ENCODE measurements at regions not wholly inside any gene's neighbourhood (a gene's known extent, or its start where the extent isn't known, plus 50 kb on each side); places are given as distances from the start of the nearest gene placed in this dataset.

DNA sequence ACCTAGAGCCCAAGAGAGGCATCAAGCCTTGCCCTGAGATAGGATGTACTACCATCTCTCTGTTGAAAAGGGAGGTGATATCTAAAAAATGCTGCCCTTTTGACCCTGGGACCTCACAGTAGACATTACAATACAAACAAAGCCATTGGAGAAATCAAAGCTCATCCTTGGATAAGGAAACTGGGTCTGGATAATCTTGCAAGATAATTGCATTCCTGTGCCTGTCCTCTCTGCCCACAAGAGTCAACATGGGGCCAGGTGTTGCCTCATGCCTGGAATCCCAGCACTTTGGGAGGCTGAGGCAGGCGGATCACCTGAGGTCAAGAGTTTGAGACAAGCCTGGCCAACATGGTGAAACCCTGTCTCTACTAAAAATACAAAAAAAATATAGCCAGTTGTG, 57.3 kb upstream of the DLG1 start:
- peaks cover 0 to 4% (median 3%) of the 10 kb centered on the region in 4 donors for H3K9me3 ChIP-seq (ENCODE audit: control insufficient read depth in 4 of 4, low read length in 3 of 4)
- no peak overlapping the region for H3K9ac ChIP-seq (ENCODE audit: low read depth in 1 of 2, low read length in 2 of 2)
- no peaks in the 10 kb centered on the region for H3K36me3 ChIP-seq (ENCODE audit: control insufficient read depth in 4 of 4, insufficient read depth in 3 of 4, low read depth in 1 of 4, low read length in 3 of 4)
- no peaks in the 10 kb centered on the region for H3K27me3 ChIP-seq (ENCODE audit: control insufficient read depth in 4 of 4, insufficient read depth in 4 of 4, low read length in 3 of 4)
- no peak for TF ChIP-seq JUND (IDR thresholded peaks at IDR 0.05)
- TF ChIP-seq, protein P1, sequence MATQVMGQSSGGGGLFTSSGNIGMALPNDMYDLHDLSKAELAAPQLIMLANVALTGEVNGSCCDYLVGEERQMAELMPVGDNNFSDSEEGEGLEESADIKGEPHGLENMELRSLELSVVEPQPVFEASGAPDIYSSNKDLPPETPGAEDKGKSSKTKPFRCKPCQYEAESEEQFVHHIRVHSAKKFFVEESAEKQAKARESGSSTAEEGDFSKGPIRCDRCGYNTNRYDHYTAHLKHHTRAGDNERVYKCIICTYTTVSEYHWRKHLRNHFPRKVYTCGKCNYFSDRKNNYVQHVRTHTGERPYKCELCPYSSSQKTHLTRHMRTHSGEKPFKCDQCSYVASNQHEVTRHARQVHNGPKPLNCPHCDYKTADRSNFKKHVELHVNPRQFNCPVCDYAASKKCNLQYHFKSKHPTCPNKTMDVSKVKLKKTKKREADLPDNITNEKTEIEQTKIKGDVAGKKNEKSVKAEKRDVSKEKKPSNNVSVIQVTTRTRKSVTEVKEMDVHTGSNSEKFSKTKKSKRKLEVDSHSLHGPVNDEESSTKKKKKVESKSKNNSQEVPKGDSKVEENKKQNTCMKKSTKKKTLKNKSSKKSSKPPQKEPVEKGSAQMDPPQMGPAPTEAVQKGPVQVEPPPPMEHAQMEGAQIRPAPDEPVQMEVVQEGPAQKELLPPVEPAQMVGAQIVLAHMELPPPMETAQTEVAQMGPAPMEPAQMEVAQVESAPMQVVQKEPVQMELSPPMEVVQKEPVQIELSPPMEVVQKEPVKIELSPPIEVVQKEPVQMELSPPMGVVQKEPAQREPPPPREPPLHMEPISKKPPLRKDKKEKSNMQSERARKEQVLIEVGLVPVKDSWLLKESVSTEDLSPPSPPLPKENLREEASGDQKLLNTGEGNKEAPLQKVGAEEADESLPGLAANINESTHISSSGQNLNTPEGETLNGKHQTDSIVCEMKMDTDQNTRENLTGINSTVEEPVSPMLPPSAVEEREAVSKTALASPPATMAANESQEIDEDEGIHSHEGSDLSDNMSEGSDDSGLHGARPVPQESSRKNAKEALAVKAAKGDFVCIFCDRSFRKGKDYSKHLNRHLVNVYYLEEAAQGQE (IDR thresholded peaks at IDR 0.05): no peak
- TF ChIP-seq, protein P2, sequence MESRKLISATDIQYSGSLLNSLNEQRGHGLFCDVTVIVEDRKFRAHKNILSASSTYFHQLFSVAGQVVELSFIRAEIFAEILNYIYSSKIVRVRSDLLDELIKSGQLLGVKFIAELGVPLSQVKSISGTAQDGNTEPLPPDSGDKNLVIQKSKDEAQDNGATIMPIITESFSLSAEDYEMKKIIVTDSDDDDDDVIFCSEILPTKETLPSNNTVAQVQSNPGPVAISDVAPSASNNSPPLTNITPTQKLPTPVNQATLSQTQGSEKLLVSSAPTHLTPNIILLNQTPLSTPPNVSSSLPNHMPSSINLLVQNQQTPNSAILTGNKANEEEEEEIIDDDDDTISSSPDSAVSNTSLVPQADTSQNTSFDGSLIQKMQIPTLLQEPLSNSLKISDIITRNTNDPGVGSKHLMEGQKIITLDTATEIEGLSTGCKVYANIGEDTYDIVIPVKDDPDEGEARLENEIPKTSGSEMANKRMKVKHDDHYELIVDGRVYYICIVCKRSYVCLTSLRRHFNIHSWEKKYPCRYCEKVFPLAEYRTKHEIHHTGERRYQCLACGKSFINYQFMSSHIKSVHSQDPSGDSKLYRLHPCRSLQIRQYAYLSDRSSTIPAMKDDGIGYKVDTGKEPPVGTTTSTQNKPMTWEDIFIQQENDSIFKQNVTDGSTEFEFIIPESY (IDR thresholded peaks at IDR 0.05): no peak
- TF ChIP-seq RXRA (IDR thresholded peaks at IDR 0.05): no peak
- no peak for TF ChIP-seq SP1 (IDR thresholded peaks at IDR 0.05)
- no peak for TF ChIP-seq HNF4G (IDR thresholded peaks at IDR 0.05)
- no peak for TF ChIP-seq TAF1 (conservative IDR thresholded peaks at IDR 0.05)
- no peak for TF ChIP-seq FOXA2 (IDR thresholded peaks at IDR 0.05)
- TF ChIP-seq EGR1 (IDR thresholded peaks at IDR 0.05; ENCODE audit: low read depth in 2 of 2): no peak
- WGBS: 87% methylated on average over 1 of the region's 1 CpG
- no peak overlapping the region for H3K4me3 ChIP-seq (ENCODE audit: low read depth in 1 of 3, low read length in 3 of 3)
- H3K27ac ChIP-seq (ENCODE audit: low read depth in 1 of 2, low read length in 2 of 2): no peak overlapping the region
- H3K4me1 ChIP-seq (ENCODE audit: control insufficient read depth in 4 of 4, insufficient read depth in 4 of 4, low read length in 3 of 4): no peaks in the 10 kb centered on the region
- no peak for DNase-seq (ENCODE audit: low spot score)

DNA sequence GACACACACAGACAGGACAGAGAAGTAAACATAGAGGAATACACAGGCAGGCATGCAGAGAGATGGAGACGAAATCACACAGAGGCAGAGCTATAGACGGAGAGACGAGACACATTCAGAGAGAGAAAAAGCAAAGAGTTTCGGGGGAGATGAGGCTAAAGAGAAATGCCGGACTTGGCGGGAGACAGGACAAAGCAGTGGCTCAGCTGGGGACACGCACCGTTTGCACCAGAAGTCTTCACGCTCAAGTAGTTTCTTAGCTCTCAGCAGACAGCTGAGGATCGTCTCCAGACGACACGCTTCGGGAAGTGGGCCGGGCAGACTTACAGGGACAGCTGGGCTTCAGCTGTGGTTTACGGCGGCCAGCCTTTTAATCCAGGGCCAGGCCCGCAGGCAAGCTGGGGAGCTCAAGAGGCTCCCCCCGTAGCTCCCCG, 56.2 kb upstream of the DLG1 start:
- no peak overlapping the region for H3K27ac ChIP-seq (ENCODE audit: low read depth in 1 of 2, low read length in 2 of 2)
- WGBS: 83% methylated on average over 19 of the region's 19 CpGs
- no peaks in the 10 kb centered on the region for H3K36me3 ChIP-seq (ENCODE audit: control insufficient read depth in 4 of 4, insufficient read depth in 3 of 4, low read depth in 1 of 4, low read length in 3 of 4)
- H3K9me3 ChIP-seq (ENCODE audit: control insufficient read depth in 4 of 4, low read length in 3 of 4): peaks cover 0 to 3% (median 0%) of the 10 kb centered on the region in 4 donors
- no peaks in the 10 kb centered on the region for H3K4me1 ChIP-seq (ENCODE audit: control insufficient read depth in 4 of 4, insufficient read depth in 4 of 4, low read length in 3 of 4)
- no peak overlapping the region for H3K4me3 ChIP-seq (ENCODE audit: low read depth in 1 of 3, low read length in 3 of 3)
- no peak overlapping the region for H3K9ac ChIP-seq (ENCODE audit: low read depth in 1 of 2, low read length in 2 of 2)
- H3K27me3 ChIP-seq (ENCODE audit: control insufficient read depth in 4 of 4, insufficient read depth in 4 of 4, low read length in 3 of 4): no peaks in the 10 kb centered on the region
- no peak for DNase-seq (ENCODE audit: low spot score)
- no peak for TF ChIP-seq RAD21 (IDR thresholded peaks at IDR 0.05)

DNA sequence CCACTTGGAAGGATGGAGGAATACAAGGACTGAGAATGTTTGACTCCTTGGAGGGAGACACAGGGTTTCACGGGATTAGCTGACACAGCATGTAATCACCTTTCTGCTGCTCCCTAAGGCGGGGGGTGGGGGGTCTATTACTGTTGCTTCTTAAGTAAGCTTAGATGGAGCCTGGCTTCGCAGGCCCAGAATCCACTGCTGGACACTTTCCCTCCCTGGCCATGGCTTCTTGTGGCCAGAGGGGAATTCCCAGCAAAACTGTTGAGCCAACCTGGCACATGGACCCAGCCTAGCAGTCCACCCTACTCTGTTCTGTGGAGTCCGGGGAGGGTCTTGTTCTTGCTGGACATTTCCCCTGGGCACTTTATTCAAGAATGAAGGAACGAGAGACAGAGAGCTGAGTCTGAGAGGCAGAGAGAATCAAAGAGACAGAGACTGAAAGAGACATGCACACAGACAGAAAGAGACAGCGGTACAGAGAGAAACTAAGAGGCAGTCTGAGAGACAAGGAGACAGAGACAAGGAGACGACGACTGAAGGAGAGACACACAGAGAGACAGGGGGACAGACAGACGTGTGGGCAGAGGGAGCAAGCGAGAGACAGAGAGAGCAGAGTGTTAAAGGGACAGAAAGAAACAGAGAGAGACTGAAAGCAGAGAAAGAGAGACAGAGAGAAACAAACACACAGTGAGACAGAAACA, 55.6 kb upstream of the DLG1 start:
- H3K36me3 ChIP-seq (ENCODE audit: control insufficient read depth in 4 of 4, insufficient read depth in 3 of 4, low read depth in 1 of 4, low read length in 3 of 4): no peaks in the 10 kb centered on the region
- H3K27ac ChIP-seq (ENCODE audit: low read depth in 1 of 2, low read length in 2 of 2): no peak overlapping the region
- peaks cover 0 to 2% (median 0%) of the 10 kb centered on the region in 4 donors for H3K9me3 ChIP-seq (ENCODE audit: control insufficient read depth in 4 of 4, low read length in 3 of 4)
- H3K9ac ChIP-seq (ENCODE audit: low read depth in 1 of 2, low read length in 2 of 2): no peak overlapping the region
- H3K4me3 ChIP-seq (ENCODE audit: low read depth in 1 of 3, low read length in 3 of 3): no peak overlapping the region
- TF ChIP-seq FOXA1 (IDR thresholded peaks at IDR 0.05) (no peak), SP1 (IDR thresholded peaks at IDR 0.05) (no peak), GABPA (IDR thresholded peaks at IDR 0.05 in 1 of 2, conservative IDR thresholded peaks at IDR 0.05 in 1 of 2) (no peak), RXRA (IDR thresholded peaks at IDR 0.05) (no peak), HNF4A (conservative IDR thresholded peaks at IDR 0.05) (no peak), EGR1 (IDR thresholded peaks at IDR 0.05; ENCODE audit: low read depth in 2 of 2) (no peak)
- TF ChIP-seq, protein P3, sequence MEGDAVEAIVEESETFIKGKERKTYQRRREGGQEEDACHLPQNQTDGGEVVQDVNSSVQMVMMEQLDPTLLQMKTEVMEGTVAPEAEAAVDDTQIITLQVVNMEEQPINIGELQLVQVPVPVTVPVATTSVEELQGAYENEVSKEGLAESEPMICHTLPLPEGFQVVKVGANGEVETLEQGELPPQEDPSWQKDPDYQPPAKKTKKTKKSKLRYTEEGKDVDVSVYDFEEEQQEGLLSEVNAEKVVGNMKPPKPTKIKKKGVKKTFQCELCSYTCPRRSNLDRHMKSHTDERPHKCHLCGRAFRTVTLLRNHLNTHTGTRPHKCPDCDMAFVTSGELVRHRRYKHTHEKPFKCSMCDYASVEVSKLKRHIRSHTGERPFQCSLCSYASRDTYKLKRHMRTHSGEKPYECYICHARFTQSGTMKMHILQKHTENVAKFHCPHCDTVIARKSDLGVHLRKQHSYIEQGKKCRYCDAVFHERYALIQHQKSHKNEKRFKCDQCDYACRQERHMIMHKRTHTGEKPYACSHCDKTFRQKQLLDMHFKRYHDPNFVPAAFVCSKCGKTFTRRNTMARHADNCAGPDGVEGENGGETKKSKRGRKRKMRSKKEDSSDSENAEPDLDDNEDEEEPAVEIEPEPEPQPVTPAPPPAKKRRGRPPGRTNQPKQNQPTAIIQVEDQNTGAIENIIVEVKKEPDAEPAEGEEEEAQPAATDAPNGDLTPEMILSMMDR (IDR thresholded peaks at IDR 0.05; ENCODE audit: low read depth, low read length, missing input control): no peak
- TF ChIP-seq, protein P1 (IDR thresholded peaks at IDR 0.05): no peak
- no peaks in the 10 kb centered on the region for H3K4me1 ChIP-seq (ENCODE audit: control insufficient read depth in 4 of 4, insufficient read depth in 4 of 4, low read length in 3 of 4)
- no peaks in the 10 kb centered on the region for H3K27me3 ChIP-seq (ENCODE audit: control insufficient read depth in 4 of 4, insufficient read depth in 4 of 4, low read length in 3 of 4)
- no peak for DNase-seq (ENCODE audit: low spot score)
- WGBS: 83% methylated on average over 10 of the region's 10 CpGs

Data from liver (tissue), 8 donors.